RPMI7951 (cell line): ENCODE measurements at regions not wholly inside any gene's neighbourhood (a gene's known extent, or its start where the extent isn't known, plus 50 kb on each side); places are given as distances from the start of the nearest gene placed in this dataset.
A peak's percentile ranks its signal among the peaks of the same experiment; 100 is the strongest.

Experiments used
- DNase-seq: peaks from one replicate; pipeline ENCODE4 v3.0.0-alpha.2; 2012; ENCODE audit warnings: low read depth

GRCh38 chr15:62573876-62574275 lies 408.8 kb upstream of the C2CD4B start:
- DNase-seq: no peak

GRCh38 chr15:62578546-62578945 lies 413.5 kb upstream of the C2CD4B start:
- DNase-seq: no peak

GRCh38 chr15:62578960-62579359 lies 413.9 kb upstream of the C2CD4B start:
- no peak for DNase-seq

GRCh38 chr15:62579842-62580241 lies 414.8 kb upstream of the C2CD4B start:
- no peak for DNase-seq

- DNase-seq: no peak
These were observed 417.5 kb upstream of the C2CD4B start for GRCh38 chr15:62582580-62582979.

GRCh38 chr15:62584301-62585235 lies 419.5 kb upstream of the C2CD4B start:
- DNase-seq: no peak

- DNase-seq: peak; percentile 26
These were observed 424.0 kb upstream of the C2CD4B start for GRCh38 chr15:62588938-62589670.

GRCh38 chr15:62591842-62592838 lies 427.1 kb upstream of the C2CD4B start:
- DNase-seq: no peak

GRCh38 chr15:62592920-62593319 lies 427.8 kb upstream of the C2CD4B start:
- no peak for DNase-seq

- DNase-seq: no peak
These were observed 428.8 kb upstream of the C2CD4B start for GRCh38 chr15:62593681-62594399.

- DNase-seq: no peak
These were observed 433.1 kb upstream of the C2CD4B start for GRCh38 chr15:62598217-62598616.

- no peak for DNase-seq
These were observed 435.0 kb upstream of the C2CD4B start for GRCh38 chr15:62599791-62600777.

GRCh38 chr15:62601777-62602545 lies 436.9 kb upstream of the C2CD4B start:
- DNase-seq: no peak

GRCh38 chr15:62603742-62604141 lies 438.7 kb upstream of the C2CD4B start:
- DNase-seq: peak; percentile 26

- DNase-seq: no peak
These were observed 437.3 kb upstream of the TPM1 start for GRCh38 chr15:62605282-62605681.

GRCh38 chr15:62606376-62607113 lies 436.0 kb upstream of the TPM1 start:
- peak; percentile 99 for DNase-seq

GRCh38 chr15:62607114-62607462 lies 435.5 kb upstream of the TPM1 start:
- DNase-seq: no peak

GRCh38 chr15:62607643-62608042 lies 434.9 kb upstream of the TPM1 start:
- DNase-seq: peak; percentile 75
